ENCODE measurements at regions not wholly inside any gene's neighbourhood (a gene's known extent, or its start where the extent isn't known, plus 50 kb on each side); places are given as distances from the start of the nearest gene placed in this dataset.

GRCh38 chr16:50858877-50859627 lies 117.2 kb downstream of the CYLD start:
- H3K27ac ChIP-seq: no peak overlapping the region
- TF ChIP-seq CTCF (conservative IDR thresholded peaks at IDR 0.05): no peak

- no peak for TF ChIP-seq CTCF (conservative IDR thresholded peaks at IDR 0.05)
- H3K27ac ChIP-seq: no peak overlapping the region
Observed at GRCh38 chr16:50858376-50858775, 116.5 kb downstream of the CYLD start.

- TF ChIP-seq CTCF (conservative IDR thresholded peaks at IDR 0.05): no peak
- no peak overlapping the region for H3K27ac ChIP-seq
Observed at GRCh38 chr16:50857881-50858280, 116.0 kb downstream of the CYLD start.

- no peak for TF ChIP-seq CTCF (conservative IDR thresholded peaks at IDR 0.05)
- no peak overlapping the region for H3K27ac ChIP-seq
Observed at GRCh38 chr16:50856991-50857390, 115.1 kb downstream of the CYLD start.

GRCh38 chr16:50853329-50853728 lies 111.4 kb downstream of the CYLD start:
- no peak for TF ChIP-seq CTCF (conservative IDR thresholded peaks at IDR 0.05)
- no peak overlapping the region for H3K27ac ChIP-seq
